Gastroesophageal sphincter (tissue), 4 donors: ENCODE measurements at regions not wholly inside any gene's neighbourhood (a gene's known extent, or its start where the extent isn't known, plus 50 kb on each side); places are given as distances from the start of the nearest gene placed in this dataset.
"Not testable (repeated sequence)": the region's sequence is repeated elsewhere in the genome, so short reads cannot be mapped to it uniquely, and the experiment has no call there.

Experiments used
- ATAC-seq: fragments of 150-250 bp; one replicate; pipeline ENCODE4 v1.9.1; 2016; ENCODE audit warnings: mild to moderate bottlenecking, moderate library complexity
- H3K27ac ChIP-seq, 4 donors: fragments of 200-600 bp; sonication (generic) in 3 of 4; 1 replicate in 3 of 4; 2 replicates in 1 of 4; pipeline ENCODE4 v1.5.1; 2016 to 2019
- H3K27me3 ChIP-seq: fragments of 200-600 bp; sonication (generic); one replicate; pipeline ENCODE4 v1.5.1; 2019
- H3K36me3 ChIP-seq, 2 donors: fragments of 200-600 bp; sonication (generic); one replicate each; pipeline ENCODE4 v1.5.1; 2019; ENCODE audit warnings: control low read depth in 1 of 2
- H3K4me1 ChIP-seq, 3 donors: fragments of 200-600 bp; sonication (generic); 1 replicate in 2 of 3; 2 replicates in 1 of 3; pipeline ENCODE4 v1.5.1; 2016 to 2019; ENCODE audit warnings: control low read depth in 2 of 3
- H3K4me3 ChIP-seq, 2 donors: fragments of 200-600 bp; sonication (generic); one replicate each; pipeline ENCODE4 v1.5.1; 2019; ENCODE audit warnings: mild to moderate bottlenecking in 1 of 2, moderate library complexity in 1 of 2
- H3K9me3 ChIP-seq, 3 donors: fragments of 200-600 bp; sonication (generic); one replicate each; pipeline ENCODE4 v1.5.1; 2017 to 2019; ENCODE audit warnings: control low read depth in 2 of 3
- CTCF ChIP-seq, 4 experiments: fragments of 200-600 bp in 2 of 4; fragments of 450-650 bp in 2 of 4; sonication (generic) in 1 of 4; IDR thresholded peaks; one replicate each; pipeline ENCODE4 v1.5.1; 2017 to 2019; ENCODE audit warnings: antibody characterized with exemption in 4 of 4, mild to moderate bottlenecking in 2 of 4, moderate library complexity in 2 of 4
- EP300 ChIP-seq: sonication (generic); formaldehyde crosslinking; IDR thresholded peaks from one replicate; pipeline ENCODE4 v1.6.1; 2017; ENCODE audit warnings: antibody characterized with exemption, mild to moderate bottlenecking
- POLR2A ChIP-seq, 2 donors: fragments of 450-650 bp; IDR thresholded peaks; one replicate each; pipeline ENCODE4 v1.6.1; 2017; ENCODE audit warnings: antibody characterized with exemption in 2 of 2, mild to moderate bottlenecking in 2 of 2, moderate library complexity in 1 of 2
- POLR2AphosphoS5 ChIP-seq: sonication (generic); formaldehyde crosslinking; IDR thresholded peaks from one replicate; pipeline ENCODE4 v1.6.1; 2017; ENCODE audit warnings: antibody characterized with exemption
- WGBS, 2 donors: methylation state at CpG; one replicate each; pipeline ENCODE4 v1.1.5; 2018; ENCODE audit warnings: low coverage in 1 of 2; 5-methylcytosine and 5-hydroxymethylcytosine counted together

GRCh38 chr4:77251751-77252150 is 94.7 kb downstream of the CCNG2 start:
- H3K4me1 ChIP-seq, result no peaks in the 10 kb centered on the region
- 69 to 72% methylated on average over 2 of the region's 3 CpGs for WGBS, 2 donors
- TF ChIP-seq EP300 (no peak), POLR2A (IDR thresholded peaks at IDR 0.05) (no peak), POLR2AphosphoS5 (no peak), CTCF (IDR thresholded peaks at IDR 0.05) (no peak)

DNA sequence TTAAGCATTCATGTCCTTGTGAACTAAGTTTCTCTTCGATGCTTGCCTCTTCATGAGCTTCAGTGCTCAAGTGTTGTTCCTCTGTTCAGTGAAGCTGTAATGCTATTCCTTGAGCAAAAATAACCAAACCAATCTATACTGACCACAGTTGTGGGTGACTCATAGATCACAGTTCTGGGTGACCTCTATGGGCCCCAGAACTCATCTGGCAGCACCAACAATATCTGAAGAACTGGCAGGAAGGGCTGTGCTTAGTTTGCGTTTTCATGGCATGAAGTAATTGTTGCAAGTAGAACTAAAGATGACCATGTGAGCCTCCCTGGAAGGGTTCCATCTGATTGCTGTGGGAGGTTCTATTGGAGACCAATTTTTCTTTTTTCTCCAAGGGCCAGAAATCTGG is 106.2 kb downstream of the CCNG2 start:
- H3K4me3 ChIP-seq, result no peak overlapping the region
- ATAC-seq, result no peak
- no peaks in the 10 kb centered on the region for H3K27me3 ChIP-seq
- H3K9me3 ChIP-seq, result peaks cover 0 to 13% (median 0%) of the 10 kb centered on the region in 3 donors
- H3K36me3 ChIP-seq, result no peaks in the 10 kb centered on the region
- TF ChIP-seq CTCF (IDR thresholded peaks at IDR 0.05), result no peak
- WGBS, 2 donors, result 84 to 89% methylated on average over 2 of the region's 2 CpGs
- H3K4me1 ChIP-seq, result no peaks in the 10 kb centered on the region
- H3K27ac ChIP-seq, result no peak overlapping the region

More at GRCh38 chr4:77251751-77252150, 94.7 kb downstream of the CCNG2 start:
- no peaks in the 10 kb centered on the region for H3K36me3 ChIP-seq
- H3K4me3 ChIP-seq, result no peak overlapping the region
- H3K27ac ChIP-seq, result no peak overlapping the region
- no peak for ATAC-seq
- peaks cover 15% of the 10 kb centered on the region for H3K27me3 ChIP-seq
- no peaks in the 10 kb centered on the region for H3K9me3 ChIP-seq

- peaks cover 0 to 13% (median 0%) of the 10 kb centered on the region in 3 donors for H3K9me3 ChIP-seq
- not testable (repeated sequence) for H3K27me3 ChIP-seq, H3K36me3 ChIP-seq, H3K4me1 ChIP-seq, ATAC-seq, H3K27ac ChIP-seq, H3K4me3 ChIP-seq
- WGBS, 2 donors, result 28 to 74% methylated on average over 4 of the region's 4 CpGs
These were observed 107.0 kb downstream of the CCNG2 start for GRCh38 chr4:77263976-77264375.

GRCh38 chr4:77264826-77265225 is 107.8 kb downstream of the CCNG2 start:
- Histone ChIP-seq H3K4me3 (no peak overlapping the region), H3K27ac (no peak overlapping the region), H3K4me1 (no peaks in the 10 kb centered on the region), H3K9me3 (peaks cover 0 to 13% (median 0%) of the 10 kb centered on the region in 3 donors), H3K36me3 (no peaks in the 10 kb centered on the region), H3K27me3 (no peaks in the 10 kb centered on the region)
- WGBS, 2 donors, result 50 to 57% methylated on average over 1 to 2 of the region's 2 CpGs
- TF ChIP-seq CTCF (IDR thresholded peaks at IDR 0.05) (no peak), POLR2A (IDR thresholded peaks at IDR 0.05) (no peak), EP300 (no peak), POLR2AphosphoS5 (no peak)
- no peak for ATAC-seq

- TF ChIP-seq POLR2AphosphoS5 (no peak), CTCF (IDR thresholded peaks at IDR 0.05) (no peak), EP300 (no peak), POLR2A (IDR thresholded peaks at IDR 0.05) (no peak)
- H3K9me3 ChIP-seq, result peaks cover 0 to 13% (median 0%) of the 10 kb centered on the region in 3 donors
- no peaks in the 10 kb centered on the region for H3K36me3 ChIP-seq
- H3K4me1 ChIP-seq, result no peaks in the 10 kb centered on the region
- H3K27ac ChIP-seq, result no peak overlapping the region
- H3K27me3 ChIP-seq, result no peaks in the 10 kb centered on the region
- 38% methylated on average over 2 of the region's 2 CpGs; no CpG with 5 or more reads in 1 of the 2 donors for WGBS, 2 donors
- H3K4me3 ChIP-seq, result no peak overlapping the region
- no peak for ATAC-seq
These were observed 111.1 kb downstream of the CCNG2 start for GRCh38 chr4:77268108-77268507.

DNA sequence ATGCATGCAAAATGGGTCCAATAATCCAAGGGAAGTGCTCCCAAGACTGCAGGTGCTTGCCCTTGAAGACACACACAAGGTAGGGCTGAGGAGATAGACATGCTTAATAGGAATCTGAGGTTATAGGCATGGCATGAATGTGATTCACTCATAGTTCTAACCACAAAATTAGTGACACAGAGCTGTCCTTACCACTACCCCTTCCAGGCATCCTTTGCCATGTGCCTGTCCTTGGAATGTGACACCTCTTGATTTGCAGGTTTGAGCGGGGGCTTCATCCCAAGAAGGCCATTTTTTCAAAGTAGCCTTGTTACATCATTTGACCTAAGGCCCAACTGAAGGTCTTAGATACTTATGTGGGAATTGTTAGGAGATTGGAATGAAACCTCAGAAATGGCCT is 112.5 kb downstream of the CCNG2 start:
- 91% methylated on average over 1 of the region's 1 CpG; no CpG with 5 or more reads in 1 of the 2 donors for WGBS, 2 donors
- TF ChIP-seq CTCF (IDR thresholded peaks at IDR 0.05), result no peak
- no peak for TF ChIP-seq POLR2A (IDR thresholded peaks at IDR 0.05)
- TF ChIP-seq POLR2AphosphoS5, result no peak

More for the DNA sequence above, 112.5 kb downstream of the CCNG2 start:
- no peak overlapping the region for H3K27ac ChIP-seq
- H3K4me1 ChIP-seq, result no peaks in the 10 kb centered on the region
- no peaks in the 10 kb centered on the region for H3K36me3 ChIP-seq
- peaks cover 0 to 4% (median 0%) of the 10 kb centered on the region in 3 donors for H3K9me3 ChIP-seq
- no peak overlapping the region for H3K4me3 ChIP-seq
- H3K27me3 ChIP-seq, result no peaks in the 10 kb centered on the region
- ATAC-seq, result no peak
